DOHH2 (cell line): ENCODE measurements at regions not wholly inside any gene's neighbourhood (a gene's known extent, or its start where the extent isn't known, plus 50 kb on each side); places are given as distances from the start of the nearest gene placed in this dataset.

Experiments
- H3F3A ChIP-seq: fragments of 200-600 bp; sonication (generic), shearing (Covaris generic); 2 replicates; pipeline ENCODE4 v1.6.0; 2016; ENCODE audit warnings: antibody characterized with exemption, mild to moderate bottlenecking; ENCODE audit not compliant: control insufficient read depth, insufficient read depth
- H3K27ac ChIP-seq: fragments of 200-600 bp; sonication (generic); 2 replicates; pipeline ENCODE4 v1.5.1; 2014; ENCODE audit warnings: low read depth, mild to moderate bottlenecking, low read length, moderate library complexity
- H3K27me3 ChIP-seq: fragments of 200-600 bp; sonication (generic); 2 replicates; pipeline ENCODE4 v1.6.1; 2014; ENCODE audit warnings: mild to moderate bottlenecking, low read length, mixed read lengths; ENCODE audit not compliant: control insufficient read depth
- H3K36me3 ChIP-seq: fragments of 200-600 bp; sonication (generic); 2 replicates; pipeline ENCODE4 v1.6.1; 2014; ENCODE audit warnings: mild to moderate bottlenecking, low read length, moderate library complexity, mixed read lengths; ENCODE audit not compliant: control insufficient read depth
- H3K4me1 ChIP-seq: fragments of 200-600 bp; sonication (generic); 2 replicates; pipeline ENCODE4 v1.6.1; 2014; ENCODE audit warnings: mild to moderate bottlenecking, low read length, mixed read lengths; ENCODE audit not compliant: control insufficient read depth
- H3K4me2 ChIP-seq: fragments of 200-600 bp; sonication (generic); 2 replicates; pipeline ENCODE4 v1.6.0; 2014; ENCODE audit warnings: mild to moderate bottlenecking, low read length, moderate library complexity
- H3K4me3 ChIP-seq: fragments of 200-600 bp; sonication (generic); 2 replicates; pipeline ENCODE4 v1.5.1; 2014; ENCODE audit warnings: mild to moderate bottlenecking, low read length, mixed read lengths
- H3K79me2 ChIP-seq: fragments of 200-600 bp; sonication (generic); 2 replicates; pipeline ENCODE4 v1.6.1; 2014; ENCODE audit warnings: mild to moderate bottlenecking, low read length, mixed read lengths; ENCODE audit not compliant: control insufficient read depth
- H3K9me2 ChIP-seq: fragments of 200-600 bp; sonication (generic); replicated peaks from 2 replicates; pipeline ENCODE4 v1.6.1; 2014; ENCODE audit warnings: mild to moderate bottlenecking, low read length, mixed read lengths; ENCODE audit not compliant: control insufficient read depth
- H3K9me3 ChIP-seq: fragments of 200-600 bp; sonication (generic); 2 replicates; pipeline ENCODE4 v1.6.1; 2014; ENCODE audit warnings: antibody characterized with exemption, low read length, mixed read lengths; ENCODE audit not compliant: control insufficient read depth, insufficient read depth
- H4K20me1 ChIP-seq: fragments of 200-600 bp; sonication (generic); 2 replicates; pipeline ENCODE4 v1.6.0; 2014; ENCODE audit warnings: low read depth, mild to moderate bottlenecking, antibody characterized with exemption, low read length, moderate library complexity; ENCODE audit not compliant: control insufficient read depth, insufficient read depth
- EZH2phosphoT487 ChIP-seq: fragments of 200-600 bp; sonication (generic); IDR thresholded peaks from 2 replicates; pipeline ENCODE4 v1.6.1; 2017; ENCODE audit warnings: borderline replicate concordance, mild to moderate bottlenecking, antibody characterized with exemption, low read length, moderate library complexity, mixed read lengths
- TF ChIP-seq, protein P1 (sequence below): fragments of 200-600 bp; sonication (generic); IDR thresholded peaks from one replicate; pipeline ENCODE4 v1.5.1; 2014; ENCODE audit warnings: antibody characterized with exemption, mild to moderate bottlenecking, low read depth, low read length; ENCODE audit not compliant: poor library complexity, severe bottlenecking

DNA sequence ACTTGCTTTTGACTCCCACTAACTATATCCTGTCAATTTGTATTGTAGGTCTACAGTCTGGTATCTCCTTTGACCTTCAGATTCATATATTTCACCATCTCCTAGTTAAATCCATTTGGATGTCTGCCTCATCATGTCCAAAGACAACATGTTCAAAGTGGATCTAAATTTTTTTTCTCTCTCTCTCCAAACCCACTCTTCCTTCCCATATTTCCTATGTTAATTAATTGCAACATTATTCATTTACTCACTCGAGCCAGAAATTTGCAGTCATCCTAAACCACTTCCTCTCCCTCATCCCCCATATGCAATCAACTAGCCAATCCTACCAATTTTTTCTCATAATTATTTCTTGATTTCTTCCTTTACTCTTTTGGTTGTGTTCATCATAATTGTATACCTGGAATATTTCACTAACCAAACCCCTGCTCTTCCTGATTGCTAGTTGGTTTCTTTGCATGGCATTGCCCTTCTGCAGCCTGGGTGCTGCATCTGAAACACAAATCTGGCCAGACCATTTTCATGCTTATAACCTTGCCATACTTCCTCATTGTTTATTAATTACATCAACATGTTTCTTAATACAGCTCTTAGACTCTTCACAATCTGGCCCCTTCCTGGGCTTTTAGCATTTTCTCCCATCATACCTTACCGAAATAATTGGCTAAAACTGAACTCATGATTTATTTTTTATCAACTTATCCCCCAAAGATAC, 442.2 kb downstream of the ADAMTS20 start:
- Histone ChIP-seq H3K9me2 (no peaks in the 10 kb centered on the region), H3K27ac (no peak overlapping the region), H3K4me2 (no peak overlapping the region), H3K27me3 (no peaks in the 10 kb centered on the region), H3F3A (no peaks in the 10 kb centered on the region), H3K4me3 (no peak overlapping the region), H3K4me1 (peaks cover 42% of the 10 kb centered on the region), H3K79me2 (no peaks in the 10 kb centered on the region), H3K36me3 (no peaks in the 10 kb centered on the region), H4K20me1 (no peaks in the 10 kb centered on the region), H3K9me3 (no peaks in the 10 kb centered on the region)
- TF ChIP-seq EZH2phosphoT487 = no peak
- TF ChIP-seq, protein P1, sequence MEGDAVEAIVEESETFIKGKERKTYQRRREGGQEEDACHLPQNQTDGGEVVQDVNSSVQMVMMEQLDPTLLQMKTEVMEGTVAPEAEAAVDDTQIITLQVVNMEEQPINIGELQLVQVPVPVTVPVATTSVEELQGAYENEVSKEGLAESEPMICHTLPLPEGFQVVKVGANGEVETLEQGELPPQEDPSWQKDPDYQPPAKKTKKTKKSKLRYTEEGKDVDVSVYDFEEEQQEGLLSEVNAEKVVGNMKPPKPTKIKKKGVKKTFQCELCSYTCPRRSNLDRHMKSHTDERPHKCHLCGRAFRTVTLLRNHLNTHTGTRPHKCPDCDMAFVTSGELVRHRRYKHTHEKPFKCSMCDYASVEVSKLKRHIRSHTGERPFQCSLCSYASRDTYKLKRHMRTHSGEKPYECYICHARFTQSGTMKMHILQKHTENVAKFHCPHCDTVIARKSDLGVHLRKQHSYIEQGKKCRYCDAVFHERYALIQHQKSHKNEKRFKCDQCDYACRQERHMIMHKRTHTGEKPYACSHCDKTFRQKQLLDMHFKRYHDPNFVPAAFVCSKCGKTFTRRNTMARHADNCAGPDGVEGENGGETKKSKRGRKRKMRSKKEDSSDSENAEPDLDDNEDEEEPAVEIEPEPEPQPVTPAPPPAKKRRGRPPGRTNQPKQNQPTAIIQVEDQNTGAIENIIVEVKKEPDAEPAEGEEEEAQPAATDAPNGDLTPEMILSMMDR = no peak

DNA sequence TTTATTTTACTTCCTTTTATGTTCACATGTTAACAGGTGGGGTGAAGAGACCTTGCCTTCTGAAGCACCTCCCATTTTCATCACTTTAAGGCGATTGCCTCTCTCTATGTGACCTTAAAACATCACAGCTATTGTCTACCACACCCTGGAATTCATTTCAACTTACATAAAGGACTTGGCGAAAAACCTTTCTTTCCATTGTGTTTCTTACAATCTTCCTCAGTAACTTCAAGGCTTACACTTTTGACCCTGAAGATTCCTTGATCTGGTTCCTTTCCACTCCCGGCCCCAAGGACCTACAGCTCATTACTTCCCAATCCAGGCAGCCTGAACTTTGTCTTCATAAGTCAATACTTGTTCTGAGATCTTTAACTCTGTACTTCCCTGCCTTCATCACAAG, 443.3 kb downstream of the ADAMTS20 start:
- Histone ChIP-seq H4K20me1 (no peaks in the 10 kb centered on the region), H3F3A (no peaks in the 10 kb centered on the region), H3K9me3 (no peaks in the 10 kb centered on the region), H3K79me2 (no peaks in the 10 kb centered on the region), H3K9me2 (no peaks in the 10 kb centered on the region), H3K4me1 (peaks cover 41% of the 10 kb centered on the region), H3K27ac (no peak overlapping the region), H3K4me2 (no peak overlapping the region), H3K36me3 (no peaks in the 10 kb centered on the region), H3K27me3 (no peaks in the 10 kb centered on the region), H3K4me3 (no peak overlapping the region)
- TF ChIP-seq, protein P1 = no peak
- no peak for TF ChIP-seq EZH2phosphoT487

- Histone ChIP-seq H3K27me3 (no peaks in the 10 kb centered on the region), H3K79me2 (no peaks in the 10 kb centered on the region), H3F3A (no peaks in the 10 kb centered on the region), H3K36me3 (no peaks in the 10 kb centered on the region), H4K20me1 (no peaks in the 10 kb centered on the region), H3K9me3 (no peaks in the 10 kb centered on the region), H3K4me3 (no peak overlapping the region), H3K9me2 (no peaks in the 10 kb centered on the region), H3K4me2 (no peak overlapping the region), H3K4me1 (peaks cover 29% of the 10 kb centered on the region), H3K27ac (no peak overlapping the region)
- TF ChIP-seq, protein P1 = no peak
- no peak for TF ChIP-seq EZH2phosphoT487
Measured at GRCh38 chr12:43107026-43107775, 444.8 kb downstream of the ADAMTS20 start.
